Fibroblast of peridontal ligament (primary cell): ENCODE measurements at regions not wholly inside any gene's neighbourhood (a gene's known extent, or its start where the extent isn't known, plus 50 kb on each side); places are given as distances from the start of the nearest gene placed in this dataset.

ENCODE experiments used
- DNase-seq: peaks from one replicate; pipeline ENCODE4 v3.0.0-alpha.2; 2010; ENCODE audit errors: extremely low read depth

- DNase-seq = no peak
Measured at GRCh38 chr7:41295455-41295815, 407.5 kb downstream of the INHBA start.

GRCh38 chr7:41294556-41295454 lies 408.1 kb downstream of the INHBA start:
- no peak for DNase-seq

- DNase-seq = no peak
Measured at GRCh38 chr7:41292487-41292886, 410.4 kb downstream of the INHBA start.

GRCh38 chr7:41287559-41288335 lies 415.1 kb downstream of the INHBA start:
- DNase-seq = peak; percentile 17

GRCh38 chr7:41280491-41280890 lies 422.4 kb downstream of the INHBA start:
- no peak for DNase-seq

- no peak for DNase-seq
Measured at GRCh38 chr7:41277561-41277960, 425.3 kb downstream of the INHBA start.

GRCh38 chr7:41275255-41275654 lies 427.6 kb downstream of the INHBA start:
- no peak for DNase-seq

- DNase-seq = no peak
Measured at GRCh38 chr7:41274179-41274578, 428.7 kb downstream of the INHBA start.

GRCh38 chr7:41272664-41273063 lies 430.2 kb downstream of the INHBA start:
- no peak for DNase-seq

- no peak for DNase-seq
Measured at GRCh38 chr7:41268878-41269277, 434.0 kb downstream of the INHBA start.

- no peak for DNase-seq
Measured at GRCh38 chr7:41261080-41261479, 441.8 kb downstream of the INHBA start.

GRCh38 chr7:41257660-41258059 lies 445.2 kb downstream of the INHBA start:
- no peak for DNase-seq

- peak; percentile 49 for DNase-seq
Measured at GRCh38 chr7:41256186-41256945, 446.5 kb downstream of the INHBA start.

GRCh38 chr7:41255716-41256115 lies 447.2 kb downstream of the INHBA start:
- peak; percentile 18 for DNase-seq

- no peak for DNase-seq
Measured at GRCh38 chr7:41255113-41255512, 447.8 kb downstream of the INHBA start.

GRCh38 chr7:41252957-41253356 lies 449.9 kb downstream of the INHBA start:
- no peak for DNase-seq

- DNase-seq = no peak
Measured at GRCh38 chr7:41252551-41252950, 450.3 kb downstream of the INHBA start.

GRCh38 chr7:41247143-41247865 lies 455.6 kb downstream of the INHBA start:
- DNase-seq = no peak

GRCh38 chr7:41245916-41246315 lies 457.0 kb downstream of the INHBA start:
- DNase-seq = no peak

- peak; percentile 37 for DNase-seq
Measured at GRCh38 chr7:41244246-41244645, 458.6 kb downstream of the INHBA start.

- DNase-seq = no peak
Measured at GRCh38 chr7:41241641-41242040, 461.2 kb downstream of the INHBA start.

- DNase-seq = no peak
Measured at GRCh38 chr7:41239596-41239995, 463.3 kb downstream of the INHBA start.
